Endothelial cell of hepatic sinusoid (primary cell): ENCODE measurements at regions not wholly inside any gene's neighbourhood (a gene's known extent, or its start where the extent isn't known, plus 50 kb on each side); places are given as distances from the start of the nearest gene placed in this dataset.
"Not testable (repeated sequence)": the region's sequence is repeated elsewhere in the genome, so short reads cannot be mapped to it uniquely, and the experiment has no call there.

ENCODE experiments used
- in situ Hi-C: cut with HindIII; loops from 2 replicates; pipeline ENCODE4 v1.10.0; 2017; ENCODE audit warnings: low sequenced_read_pairs

GRCh38 chr12:17369556-17369955 lies 720.4 kb downstream of the RERGL start:
- in situ Hi-C loops: no loop called here

- in situ Hi-C loops: no loop called here
These were observed 728.8 kb downstream of the RERGL start for GRCh38 chr12:17361224-17361623.

GRCh38 chr12:17358835-17359234 lies 731.2 kb downstream of the RERGL start:
- in situ Hi-C loops: no loop called here

- in situ Hi-C loops: no loop called here
These were observed 732.6 kb downstream of the RERGL start for GRCh38 chr12:17357396-17357795.

- in situ Hi-C loops: no loop called here
These were observed 737.8 kb downstream of the RERGL start for GRCh38 chr12:17352164-17352563.

- in situ Hi-C loops: no loop called here
These were observed 741.7 kb downstream of the RERGL start for GRCh38 chr12:17348311-17348710.

GRCh38 chr12:17344649-17345048 lies 738.7 kb upstream of the LMO3 start:
- in situ Hi-C loops: no loop called here

GRCh38 chr12:17342381-17342961 lies 736.5 kb upstream of the LMO3 start:
- in situ Hi-C loops: no loop called here

- in situ Hi-C loops: no loop called here
These were observed 729.5 kb upstream of the LMO3 start for GRCh38 chr12:17335487-17335886.

GRCh38 chr12:17334784-17335183 lies 728.8 kb upstream of the LMO3 start:
- in situ Hi-C loops: no loop called here

- in situ Hi-C loops: no loop called here
These were observed 727.3 kb upstream of the LMO3 start for GRCh38 chr12:17333287-17333686.

- in situ Hi-C loops: no loop called here
These were observed 720.7 kb upstream of the LMO3 start for GRCh38 chr12:17326649-17327048.

GRCh38 chr12:17322090-17322489 lies 716.1 kb upstream of the LMO3 start:
- in situ Hi-C loops: no loop called here

- in situ Hi-C loops: no loop called here
These were observed 698.8 kb upstream of the LMO3 start for GRCh38 chr12:17304503-17305347.

- in situ Hi-C loops: no loop called here
These were observed 696.0 kb upstream of the LMO3 start for GRCh38 chr12:17302001-17302400.

- in situ Hi-C loops: no loop called here
These were observed 695.6 kb upstream of the LMO3 start for GRCh38 chr12:17301544-17301943.

GRCh38 chr12:17296882-17297281 lies 690.9 kb upstream of the LMO3 start:
- in situ Hi-C loops: no loop called here

GRCh38 chr12:17286874-17287273 lies 680.9 kb upstream of the LMO3 start:
- in situ Hi-C loops: no loop called here

GRCh38 chr12:17284873-17285272 lies 678.9 kb upstream of the LMO3 start:
- in situ Hi-C loops: no loop called here

GRCh38 chr12:17283563-17283962 lies 677.6 kb upstream of the LMO3 start:
- in situ Hi-C loops: no loop called here

GRCh38 chr12:17282169-17282568 lies 676.2 kb upstream of the LMO3 start:
- in situ Hi-C loops: not testable (repeated sequence)

- in situ Hi-C loops: no loop called here
These were observed 673.0 kb upstream of the LMO3 start for GRCh38 chr12:17278946-17279345.

- in situ Hi-C loops: no loop called here
These were observed 670.2 kb upstream of the LMO3 start for GRCh38 chr12:17276196-17276595.
